ENCODE measurements at regions not wholly inside any gene's neighbourhood (a gene's known extent, or its start where the extent isn't known, plus 50 kb on each side); places are given as distances from the start of the nearest gene placed in this dataset.

DNA sequence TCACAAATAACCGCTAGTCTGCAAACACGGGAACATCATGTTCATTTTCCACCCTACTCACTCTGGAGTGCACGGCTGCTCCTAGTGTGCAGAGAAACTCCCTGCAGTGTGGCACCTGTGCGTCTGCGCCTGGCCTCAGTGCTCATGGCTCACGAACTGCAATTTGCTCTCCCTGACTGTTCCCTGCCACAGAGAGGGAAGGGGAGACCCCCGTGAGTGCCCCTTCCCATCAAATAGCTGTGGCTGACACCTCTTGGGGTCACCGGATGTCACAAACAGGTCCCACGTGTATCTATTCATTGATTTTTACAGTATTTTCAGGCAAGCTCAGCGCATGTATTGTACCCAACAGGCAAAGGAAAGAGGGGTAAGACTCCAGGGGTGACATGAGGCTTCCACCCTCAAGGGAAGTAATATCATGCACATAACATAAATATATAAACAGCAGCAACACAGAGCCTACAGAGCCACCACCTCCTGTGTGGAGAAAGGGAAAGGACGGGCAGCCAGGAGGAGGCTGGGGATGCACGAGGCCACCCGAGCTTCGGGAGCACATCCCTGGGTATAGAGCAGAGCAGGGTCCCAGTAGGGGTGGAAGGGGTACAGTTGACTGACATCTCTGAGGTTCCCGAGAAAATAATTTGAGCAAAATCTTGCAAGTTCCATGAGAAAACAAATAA is 140.3 kb upstream of the SOX1 start:
- TF ChIP-seq, protein P1, sequence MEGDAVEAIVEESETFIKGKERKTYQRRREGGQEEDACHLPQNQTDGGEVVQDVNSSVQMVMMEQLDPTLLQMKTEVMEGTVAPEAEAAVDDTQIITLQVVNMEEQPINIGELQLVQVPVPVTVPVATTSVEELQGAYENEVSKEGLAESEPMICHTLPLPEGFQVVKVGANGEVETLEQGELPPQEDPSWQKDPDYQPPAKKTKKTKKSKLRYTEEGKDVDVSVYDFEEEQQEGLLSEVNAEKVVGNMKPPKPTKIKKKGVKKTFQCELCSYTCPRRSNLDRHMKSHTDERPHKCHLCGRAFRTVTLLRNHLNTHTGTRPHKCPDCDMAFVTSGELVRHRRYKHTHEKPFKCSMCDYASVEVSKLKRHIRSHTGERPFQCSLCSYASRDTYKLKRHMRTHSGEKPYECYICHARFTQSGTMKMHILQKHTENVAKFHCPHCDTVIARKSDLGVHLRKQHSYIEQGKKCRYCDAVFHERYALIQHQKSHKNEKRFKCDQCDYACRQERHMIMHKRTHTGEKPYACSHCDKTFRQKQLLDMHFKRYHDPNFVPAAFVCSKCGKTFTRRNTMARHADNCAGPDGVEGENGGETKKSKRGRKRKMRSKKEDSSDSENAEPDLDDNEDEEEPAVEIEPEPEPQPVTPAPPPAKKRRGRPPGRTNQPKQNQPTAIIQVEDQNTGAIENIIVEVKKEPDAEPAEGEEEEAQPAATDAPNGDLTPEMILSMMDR (IDR thresholded peaks at IDR 0.05; ENCODE audit: unreplicated experiment) = no peak
- Mint-ChIP-seq H3K4me3 (ENCODE audit: low read depth) (no peak overlapping the region), H3K4me1 (ENCODE audit: low read depth) (peaks cover 1% of the 10 kb centered on the region), H3K27me3 (peaks cover 43% of the 10 kb centered on the region), H3K36me3 (ENCODE audit: insufficient read depth) (no peaks in the 10 kb centered on the region), H3K9me3 (ENCODE audit: low read depth) (peaks cover 1% of the 10 kb centered on the region), H3K27ac (no peak overlapping the region)
- no peak for DNase-seq (ENCODE audit: low spot score, unreplicated experiment)

DNA sequence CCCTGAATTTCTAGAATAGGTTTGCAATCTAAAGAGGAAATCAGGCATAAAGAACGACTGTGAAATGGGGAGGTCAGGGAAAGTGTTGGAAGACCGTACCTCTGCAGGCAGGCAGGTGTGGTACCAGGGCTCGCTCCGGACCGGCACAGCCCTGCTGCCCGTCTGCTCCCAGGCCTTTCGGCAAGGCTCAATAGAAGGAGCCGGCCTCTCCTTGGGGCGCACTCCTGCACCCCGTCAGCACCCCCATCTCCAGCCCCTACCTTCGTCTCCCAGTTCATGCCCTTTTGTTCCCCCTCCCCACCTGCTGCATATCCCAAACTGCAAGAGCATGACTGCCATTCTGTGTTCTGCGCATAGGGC is 139.8 kb upstream of the SOX1 start:
- no peak overlapping the region for H3K4me3 Mint-ChIP-seq (ENCODE audit: low read depth)
- no peaks in the 10 kb centered on the region for H3K36me3 Mint-ChIP-seq (ENCODE audit: insufficient read depth)
- no peak for DNase-seq (ENCODE audit: low spot score, unreplicated experiment)
- TF ChIP-seq, protein P1 (IDR thresholded peaks at IDR 0.05; ENCODE audit: unreplicated experiment) = no peak
- H3K27me3 Mint-ChIP-seq = peaks cover 40% of the 10 kb centered on the region
- H3K9me3 Mint-ChIP-seq (ENCODE audit: low read depth) = peaks cover 7% of the 10 kb centered on the region
- no peak overlapping the region for H3K27ac Mint-ChIP-seq
- H3K4me1 Mint-ChIP-seq (ENCODE audit: low read depth) = peaks cover 1% of the 10 kb centered on the region

GRCh38 chr13:111929036-111929616 is 137.8 kb upstream of the SOX1 start:
- H3K27ac Mint-ChIP-seq = no peak overlapping the region
- H3K4me3 Mint-ChIP-seq (ENCODE audit: low read depth) = no peak overlapping the region
- H3K9me3 Mint-ChIP-seq (ENCODE audit: low read depth) = peaks cover 8% of the 10 kb centered on the region
- H3K27me3 Mint-ChIP-seq = peaks cover 32% of the 10 kb centered on the region
- no peaks in the 10 kb centered on the region for H3K36me3 Mint-ChIP-seq (ENCODE audit: insufficient read depth)
- DNase-seq (ENCODE audit: low spot score, unreplicated experiment) = no peak
- TF ChIP-seq, protein P1 (IDR thresholded peaks at IDR 0.05; ENCODE audit: unreplicated experiment) = no peak
- peaks cover 1% of the 10 kb centered on the region for H3K4me1 Mint-ChIP-seq (ENCODE audit: low read depth)

- TF ChIP-seq, protein P1 (IDR thresholded peaks at IDR 0.05; ENCODE audit: unreplicated experiment) = no peak
- no peak overlapping the region for H3K4me3 Mint-ChIP-seq (ENCODE audit: low read depth)
- H3K27me3 Mint-ChIP-seq = peaks cover 42% of the 10 kb centered on the region
Observed at GRCh38 chr13:111936267-111936925, 130.6 kb upstream of the SOX1 start.

DNA sequence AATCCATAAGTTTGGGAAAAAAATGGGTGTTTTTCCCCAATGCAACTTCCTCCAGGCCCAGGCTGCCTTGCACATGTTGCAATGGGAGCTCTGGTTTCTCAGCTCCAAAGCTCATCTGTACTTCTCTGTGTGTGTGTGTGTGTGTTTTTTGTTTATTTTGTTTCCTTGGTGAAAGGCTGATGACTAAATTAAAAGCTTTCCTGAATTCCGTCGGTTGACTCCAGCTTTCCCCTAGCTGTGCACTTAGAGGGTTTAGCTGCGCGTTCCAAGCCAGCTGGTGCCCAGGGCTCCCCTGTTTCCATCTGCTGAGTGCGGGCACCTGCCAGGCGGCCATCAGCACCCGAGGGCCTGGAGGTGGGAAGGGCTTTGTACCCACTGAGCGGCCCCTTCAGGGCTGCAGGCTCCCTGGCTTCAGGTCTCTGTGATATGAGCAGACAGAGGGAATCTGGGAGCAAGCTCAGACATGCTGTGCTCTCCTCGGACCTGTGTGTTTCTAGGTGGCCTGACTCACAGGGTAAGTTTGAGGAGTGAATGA is 129.1 kb upstream of the SOX1 start:
- Mint-ChIP-seq H3K27me3 (peaks cover 50% of the 10 kb centered on the region), H3K4me1 (ENCODE audit: low read depth) (no peaks in the 10 kb centered on the region), H3K27ac (no peak overlapping the region), H3K36me3 (ENCODE audit: insufficient read depth) (no peaks in the 10 kb centered on the region), H3K9me3 (ENCODE audit: low read depth) (no peaks in the 10 kb centered on the region), H3K4me3 (ENCODE audit: low read depth) (no peak overlapping the region)
- TF ChIP-seq, protein P1 (IDR thresholded peaks at IDR 0.05; ENCODE audit: unreplicated experiment) = no peak
- no peak for DNase-seq (ENCODE audit: low spot score, unreplicated experiment)

More at GRCh38 chr13:111936267-111936925, 130.6 kb upstream of the SOX1 start:
- H3K4me1 Mint-ChIP-seq (ENCODE audit: low read depth) = no peaks in the 10 kb centered on the region
- no peak for DNase-seq (ENCODE audit: low spot score, unreplicated experiment)
- H3K36me3 Mint-ChIP-seq (ENCODE audit: insufficient read depth) = no peaks in the 10 kb centered on the region
- no peak overlapping the region for H3K27ac Mint-ChIP-seq
- H3K9me3 Mint-ChIP-seq (ENCODE audit: low read depth) = peaks cover 8% of the 10 kb centered on the region

All from progenitor cell of endocrine pancreas (in vitro differentiated cells).